H9 (cell line): ENCODE measurements at regions not wholly inside any gene's neighbourhood (a gene's known extent, or its start where the extent isn't known, plus 50 kb on each side); places are given as distances from the start of the nearest gene placed in this dataset.

Source experiments
- DNase-seq: peaks from one replicate; pipeline ENCODE4 v3.0.0-alpha.2; 2017
- H2AFZ ChIP-seq: one replicate; pipeline ENCODE4 v1.6.1; 2013; ENCODE audit warnings: mild to moderate bottlenecking, low read length, control low read depth, moderate library complexity
- H2AK5ac ChIP-seq: 2 replicates; pipeline ENCODE4 v1.6.1; 2013; ENCODE audit warnings: low read length, control low read depth, mixed read lengths; ENCODE audit not compliant: insufficient read length
- H2BK120ac ChIP-seq: one replicate; pipeline ENCODE4 v1.6.1; 2013; ENCODE audit warnings: low read depth, mild to moderate bottlenecking, low read length, control low read depth, inconsistent platforms; ENCODE audit not compliant: poor library complexity, severe bottlenecking
- H2BK12ac ChIP-seq: 2 replicates; pipeline ENCODE4 v1.6.1; 2013; ENCODE audit warnings: low read length, control low read depth, mixed read lengths, low read depth; ENCODE audit not compliant: insufficient read length
- H2BK15ac ChIP-seq: 2 replicates; pipeline ENCODE4 v1.6.1; 2013; ENCODE audit warnings: low read depth, low read length, control low read depth
- H2BK20ac ChIP-seq: one replicate; pipeline ENCODE4 v1.6.1; 2013; ENCODE audit warnings: low read depth, mild to moderate bottlenecking, low read length, control low read depth, inconsistent platforms; ENCODE audit not compliant: poor library complexity, severe bottlenecking
- H2BK5ac ChIP-seq: 2 replicates; pipeline ENCODE4 v1.6.1; 2013; ENCODE audit warnings: low read length, control low read depth, mixed read lengths; ENCODE audit not compliant: insufficient read length
- H3K14ac ChIP-seq: 2 replicates; pipeline ENCODE4 v1.6.1; 2013; ENCODE audit warnings: low read length, control low read depth; ENCODE audit not compliant: insufficient read depth
- H3K18ac ChIP-seq: 2 replicates; pipeline ENCODE4 v1.6.1; 2013; ENCODE audit warnings: low read depth, mild to moderate bottlenecking, mixed read lengths, low read length, control low read depth; ENCODE audit not compliant: insufficient read length
- H3K23ac ChIP-seq: 2 replicates; pipeline ENCODE4 v1.6.1; 2013; ENCODE audit warnings: low read length, control low read depth, mixed read lengths, low read depth; ENCODE audit not compliant: insufficient read length
- H3K23me2 ChIP-seq: 2 replicates; pipeline ENCODE4 v1.6.1; 2013; ENCODE audit warnings: low read depth, mild to moderate bottlenecking, mixed read lengths, low read length, control low read depth; ENCODE audit not compliant: insufficient read length, poor library complexity, severe bottlenecking
- H3K27ac ChIP-seq: 2 replicates; pipeline ENCODE4 v1.5.1; 2013; ENCODE audit warnings: low read length, control low read depth, mixed read lengths, low read depth; ENCODE audit not compliant: insufficient read length
- H3K27me3 ChIP-seq: 2 replicates; pipeline ENCODE4 v1.6.1; 2013; ENCODE audit warnings: low read length, control low read depth, inconsistent platforms; ENCODE audit not compliant: insufficient read depth
- H3K4ac ChIP-seq: 2 replicates; pipeline ENCODE4 v1.6.1; 2013; ENCODE audit warnings: low read depth, mild to moderate bottlenecking, control low read depth, inconsistent platforms, low read length, moderate library complexity
- H3K4me1 ChIP-seq: 2 replicates; pipeline ENCODE4 v1.6.1; 2013; ENCODE audit warnings: low read length, control low read depth, inconsistent platforms; ENCODE audit not compliant: insufficient read depth
- H3K4me2 ChIP-seq: 2 replicates; pipeline ENCODE4 v1.6.1; 2013; ENCODE audit warnings: low read length, control low read depth, mixed read lengths; ENCODE audit not compliant: insufficient read length, insufficient read depth
- H3K56ac ChIP-seq: 2 replicates; pipeline ENCODE4 v1.6.1; 2013; ENCODE audit warnings: low read depth, mild to moderate bottlenecking, mixed read lengths, low read length, control low read depth; ENCODE audit not compliant: insufficient read length
- H3K79me1 ChIP-seq: 2 replicates; pipeline ENCODE4 v1.6.1; 2013; ENCODE audit warnings: low read depth, mild to moderate bottlenecking, moderate library complexity, low read length, control low read depth, inconsistent platforms; ENCODE audit not compliant: insufficient read depth, poor library complexity, severe bottlenecking
- H3K79me2 ChIP-seq: 2 replicates; pipeline ENCODE4 v1.6.1; 2013; ENCODE audit warnings: low read length, control low read depth, inconsistent platforms; ENCODE audit not compliant: insufficient read depth
- H3K9ac ChIP-seq: 2 replicates; pipeline ENCODE4 v1.6.1; 2013; ENCODE audit warnings: low read length, control low read depth, mixed read lengths; ENCODE audit not compliant: insufficient read length; ENCODE audit errors: extremely low read depth
- H3K9me3 ChIP-seq: one replicate; pipeline ENCODE4 v1.6.1; 2013; ENCODE audit warnings: low read depth, low read length, inconsistent platforms; ENCODE audit not compliant: control insufficient read depth
- H3T11ph ChIP-seq: one replicate; pipeline ENCODE4 v1.6.1; 2013; ENCODE audit warnings: mild to moderate bottlenecking, low read length, control low read depth, inconsistent platforms
- H4K20me1 ChIP-seq: one replicate; pipeline ENCODE4 v1.6.1; 2013; ENCODE audit not compliant: control insufficient read depth, insufficient read length, insufficient read depth
- H4K5ac ChIP-seq: 2 replicates; pipeline ENCODE4 v1.6.1; 2013; ENCODE audit warnings: low read depth, mild to moderate bottlenecking, mixed read lengths, low read length, control low read depth; ENCODE audit not compliant: insufficient read length
- H4K8ac ChIP-seq: replicated peaks from 2 replicates; pipeline ENCODE4 v1.6.1; 2013; ENCODE audit warnings: low read length, control low read depth, mixed read lengths, low read depth; ENCODE audit not compliant: insufficient read length
- H4K91ac ChIP-seq: 2 replicates; pipeline ENCODE4 v1.6.1; 2013; ENCODE audit warnings: low read depth, mild to moderate bottlenecking, moderate library complexity, mixed read lengths, low read length, control low read depth; ENCODE audit not compliant: insufficient read length
- H3K27ac Mint-ChIP-seq, 3 experiments: 2 replicates in 2 of 3; 3 replicates in 1 of 3; pipeline ENCODE4 v1.8.0; 2020 to 2021; ENCODE audit warnings: mixed read lengths in 3 of 3, mild to moderate bottlenecking in 1 of 3, moderate library complexity in 1 of 3
- H3K27me3 Mint-ChIP-seq: 2 replicates; pipeline ENCODE4 v1.8.0; 2021; ENCODE audit warnings: low read depth, mild to moderate bottlenecking, moderate library complexity, mixed read lengths
- H3K36me3 Mint-ChIP-seq, 3 experiments: 2 replicates in 2 of 3; 3 replicates in 1 of 3; pipeline ENCODE4 v1.8.0; 2020 to 2021; ENCODE audit warnings: low read depth in 3 of 3, mixed read lengths in 3 of 3; ENCODE audit not compliant: insufficient read depth in 1 of 3
- H3K4me1 Mint-ChIP-seq, 2 experiments: 2 replicates each; pipeline ENCODE4 v1.8.0; 2020; ENCODE audit warnings: mixed read lengths in 2 of 2
- H3K4me3 Mint-ChIP-seq, 2 experiments: 2 replicates in 1 of 2; 3 replicates in 1 of 2; pipeline ENCODE4 v1.8.0; 2020 to 2021; ENCODE audit warnings: mild to moderate bottlenecking in 2 of 2, mixed read lengths in 2 of 2, moderate library complexity in 1 of 2
- H3K9me3 Mint-ChIP-seq, 2 experiments: 2 replicates in 1 of 2; 3 replicates in 1 of 2; pipeline ENCODE4 v1.8.0; 2020; ENCODE audit warnings: mild to moderate bottlenecking in 2 of 2, mixed read lengths in 2 of 2, moderate library complexity in 1 of 2
- CTCF ChIP-seq: fragments of 200-600 bp; sonication (generic); conservative IDR thresholded peaks from 3 replicates; pipeline ENCODE4 v1.8.0; 2021; ENCODE audit warnings: antibody characterized with exemption, mild to moderate bottlenecking
- WGBS: extraction: QIAGEN DNeasy Blood & Tissue Kit; methylation state at CpG from one replicate; pipeline ENCODE4 v1.1.7; 2013; ENCODE audit warnings: missing lambda C conversion rate, low lambda C conversion rate, mixed read lengths; ENCODE audit not compliant: insufficient read length; ENCODE audit errors: extremely low coverage; 5-methylcytosine and 5-hydroxymethylcytosine counted together

- Histone ChIP-seq H2BK12ac (no peak overlapping the region), H3T11ph (no peak overlapping the region), H3K79me1 (no peaks in the 10 kb centered on the region), H3K14ac (no peak overlapping the region), H4K20me1 (no peaks in the 10 kb centered on the region), H3K23me2 (peaks cover 13% of the 10 kb centered on the region), H3K23ac (no peak overlapping the region), H3K18ac (no peak overlapping the region), H4K91ac (no peak overlapping the region), H3K4ac (no peak overlapping the region), H3K9me3 (no peaks in the 10 kb centered on the region), H2BK5ac (no peak overlapping the region), H2BK20ac (no peak overlapping the region), H4K8ac (no peak overlapping the region), H2AFZ (no peak overlapping the region), H3K27me3 (peaks cover 13% of the 10 kb centered on the region; the same call in 1 of the 2 replicates), H3K9ac (no peak overlapping the region), H3K56ac (no peak overlapping the region), H3K4me2 (no peak overlapping the region), H3K79me2 (no peaks in the 10 kb centered on the region), H4K5ac (no peak overlapping the region), H3K27ac (no peak overlapping the region), H2BK120ac (no peak overlapping the region), H3K4me1 (peaks cover 7% of the 10 kb centered on the region; the same call in 1 of the 2 replicates), H2BK15ac (no peak overlapping the region), H2AK5ac (no peak overlapping the region)
- Mint-ChIP-seq H3K27ac (no peak overlapping the region), H3K36me3 (0 out of 7 replicates have a peak, but pooled peaks cover 0 to 1% (median 0%) of the 10 kb centered on the region in 3 experiments), H3K9me3 (peaks cover 4 to 7% of the 10 kb centered on the region in 2 experiments; a peak in 2 of 5 replicates), H3K4me1 (peaks cover 26 to 42% of the 10 kb centered on the region in 2 experiments), H3K27me3 (peaks cover 41% of the 10 kb centered on the region), H3K4me3 (no peak overlapping the region)
- TF ChIP-seq CTCF = no peak
- no CpG with 5 or more reads among the region's 1 CpG for WGBS
- no peak for DNase-seq
Observed at GRCh38 chr9:104987743-104988142, 59.8 kb upstream of the ABCA1 start.
